ENCODE measurements at regions not wholly inside any gene's neighbourhood (a gene's known extent, or its start where the extent isn't known, plus 50 kb on each side); places are given as distances from the start of the nearest gene placed in this dataset.

DNA sequence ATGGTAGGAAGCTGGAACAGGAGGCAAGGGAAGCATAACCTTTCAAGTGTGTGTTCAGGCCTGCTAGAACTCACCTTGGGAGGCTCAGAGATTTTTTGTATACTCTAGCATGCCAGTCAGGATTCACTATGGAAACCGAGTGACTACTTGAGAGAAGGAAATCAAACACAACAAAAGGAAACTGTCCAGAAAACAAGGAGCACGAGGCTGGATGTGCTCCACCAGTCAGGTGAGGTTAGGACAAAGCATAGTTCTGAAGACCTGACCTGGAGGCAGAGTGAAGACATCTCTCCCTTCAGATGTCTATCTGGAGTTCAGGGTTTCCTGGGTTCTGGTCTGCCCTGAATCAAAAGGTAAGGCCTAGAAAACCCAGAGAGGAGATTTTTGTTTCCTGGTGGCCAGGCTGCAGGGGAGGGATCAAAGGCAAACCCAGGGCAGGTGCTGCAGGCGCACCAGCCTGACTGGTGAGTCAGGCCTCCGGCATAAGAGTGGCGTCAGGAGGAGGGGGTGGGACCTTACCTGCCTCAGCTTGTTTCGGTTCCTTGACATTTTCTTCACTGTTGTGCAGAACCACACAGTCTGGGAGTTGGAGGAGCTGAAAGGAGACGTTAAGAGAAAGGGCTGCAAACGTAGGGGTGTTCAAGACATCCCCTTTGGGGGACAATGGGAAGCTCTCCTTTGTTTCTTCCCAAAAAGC lies 52.2 kb upstream of the OSBPL11 start (continued):
- TF ChIP-seq KAT7 (CRISPR knock-in tag; IDR thresholded peaks at IDR 0.05; ENCODE audit: borderline replicate concordance): no peak
- TF ChIP-seq ZNF317 (CRISPR knock-in tag; IDR thresholded peaks at IDR 0.05; ENCODE audit: borderline replicate concordance, low read depth): no peak
- TF ChIP-seq NR3C1 (CRISPR knock-in tag; conservative IDR thresholded peaks at IDR 0.05; ENCODE audit: low read depth): no peak
- TF ChIP-seq, protein P1, sequence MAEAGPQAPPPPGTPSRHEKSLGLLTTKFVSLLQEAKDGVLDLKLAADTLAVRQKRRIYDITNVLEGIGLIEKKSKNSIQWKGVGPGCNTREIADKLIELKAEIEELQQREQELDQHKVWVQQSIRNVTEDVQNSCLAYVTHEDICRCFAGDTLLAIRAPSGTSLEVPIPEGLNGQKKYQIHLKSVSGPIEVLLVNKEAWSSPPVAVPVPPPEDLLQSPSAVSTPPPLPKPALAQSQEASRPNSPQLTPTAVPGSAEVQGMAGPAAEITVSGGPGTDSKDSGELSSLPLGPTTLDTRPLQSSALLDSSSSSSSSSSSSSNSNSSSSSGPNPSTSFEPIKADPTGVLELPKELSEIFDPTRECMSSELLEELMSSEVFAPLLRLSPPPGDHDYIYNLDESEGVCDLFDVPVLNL (CRISPR knock-in tag; IDR thresholded peaks at IDR 0.05; ENCODE audit: borderline replicate concordance, low read depth): no peak
- TF ChIP-seq, protein P2, sequence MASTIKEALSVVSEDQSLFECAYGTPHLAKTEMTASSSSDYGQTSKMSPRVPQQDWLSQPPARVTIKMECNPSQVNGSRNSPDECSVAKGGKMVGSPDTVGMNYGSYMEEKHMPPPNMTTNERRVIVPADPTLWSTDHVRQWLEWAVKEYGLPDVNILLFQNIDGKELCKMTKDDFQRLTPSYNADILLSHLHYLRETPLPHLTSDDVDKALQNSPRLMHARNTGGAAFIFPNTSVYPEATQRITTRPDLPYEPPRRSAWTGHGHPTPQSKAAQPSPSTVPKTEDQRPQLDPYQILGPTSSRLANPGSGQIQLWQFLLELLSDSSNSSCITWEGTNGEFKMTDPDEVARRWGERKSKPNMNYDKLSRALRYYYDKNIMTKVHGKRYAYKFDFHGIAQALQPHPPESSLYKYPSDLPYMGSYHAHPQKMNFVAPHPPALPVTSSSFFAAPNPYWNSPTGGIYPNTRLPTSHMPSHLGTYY (CRISPR knock-in tag; IDR thresholded peaks at IDR 0.05): no peak

DNA sequence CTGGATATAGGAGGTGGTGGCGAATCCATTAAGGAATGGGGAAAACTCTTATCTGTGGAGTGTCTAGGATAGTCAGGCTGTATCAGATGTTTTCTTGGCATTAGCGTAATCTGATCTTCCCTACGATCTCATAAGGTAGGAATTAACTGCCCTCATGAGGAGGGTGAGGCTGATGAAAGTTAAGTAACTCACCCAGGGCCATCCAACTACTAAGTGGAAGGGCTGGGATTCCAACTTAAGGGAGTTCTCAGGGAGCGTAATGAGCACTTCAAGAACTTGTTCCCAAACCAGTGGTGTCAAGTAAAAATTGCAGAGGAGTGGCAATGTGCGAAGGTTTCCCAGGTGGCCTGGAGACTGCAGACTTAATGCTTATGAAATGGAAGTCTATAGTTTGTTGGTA lies 55.9 kb upstream of the OSBPL11 start:
- ChIA-PET POLR2A (no interaction called here), CTCF (interaction anchor here (0.7 kb wide), 1 partner anchor 294 kb away, joined by 5 read pairs; no protein-coding TSS in a partner anchor)
- H3K4me3 Mint-ChIP-seq: no peak overlapping the region
- ATAC-seq (peak; percentile 63), DNase-seq (ENCODE audit: low spot score) (no peak)
- H3K27me3 Mint-ChIP-seq (ENCODE audit: low read depth): no peaks in the 10 kb centered on the region
- no peak overlapping the region for H3K27ac Mint-ChIP-seq
- peaks cover 16% of the 10 kb centered on the region for H3K4me1 Mint-ChIP-seq
- no peaks in the 10 kb centered on the region for H3K36me3 Mint-ChIP-seq
- no peak for TF ChIP-seq CREB1 (CRISPR knock-in tag; IDR thresholded peaks at IDR 0.05)
- peaks cover 4% of the 10 kb centered on the region for H3K9me3 Mint-ChIP-seq

DNA sequence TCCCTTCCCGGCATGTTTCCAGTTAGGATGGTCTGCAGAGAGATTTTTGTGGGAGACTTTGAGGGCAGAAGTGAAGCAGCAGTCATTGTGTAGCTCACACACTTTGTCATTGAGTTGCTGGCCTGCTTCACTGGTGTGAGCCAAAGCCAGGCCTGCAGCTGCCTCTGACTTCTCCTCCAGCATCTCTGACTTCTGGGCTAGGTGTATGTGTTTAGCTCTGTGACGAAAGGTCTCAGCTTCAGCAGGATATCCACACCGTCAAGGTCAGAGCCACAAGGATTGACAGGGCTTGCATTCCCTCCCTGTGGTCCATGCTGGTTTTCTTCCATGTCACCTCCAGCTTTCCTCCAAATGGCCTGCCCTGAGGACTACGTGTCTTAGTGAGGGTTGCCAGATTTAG lies 57.1 kb upstream of the OSBPL11 start:
- CTCF ChIA-PET: no interaction called here

DNA sequence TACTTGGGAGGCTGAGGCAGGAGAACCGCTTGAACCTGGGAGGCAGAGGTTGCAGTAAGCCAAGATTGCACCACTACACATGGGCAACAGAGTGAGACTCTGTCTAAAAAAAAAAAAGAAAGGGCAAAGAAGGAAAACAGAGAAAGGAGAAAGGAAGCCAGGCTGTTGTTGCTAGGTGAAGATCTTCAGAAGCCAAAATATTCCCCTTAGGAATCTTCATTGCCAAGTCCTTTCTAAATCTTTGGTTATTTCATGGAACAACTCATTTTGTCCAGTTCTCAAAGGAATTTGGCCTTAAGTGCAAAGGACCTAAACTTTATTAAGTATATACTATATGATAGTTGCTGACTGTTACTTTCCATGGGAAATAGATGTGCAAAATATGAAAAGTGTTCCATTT lies 59.2 kb upstream of the OSBPL11 start:
- ChIA-PET CTCF (no interaction called here), POLR2A (no interaction called here)
- DNase-seq (ENCODE audit: low spot score): no peak
- H3K27ac Mint-ChIP-seq: no peak overlapping the region
- no peak for ATAC-seq
- no peak overlapping the region for H3K4me3 Mint-ChIP-seq
- no peaks in the 10 kb centered on the region for H3K36me3 Mint-ChIP-seq
- H3K27me3 Mint-ChIP-seq (ENCODE audit: low read depth): no peaks in the 10 kb centered on the region
- no peaks in the 10 kb centered on the region for H3K9me3 Mint-ChIP-seq
- peaks cover 10% of the 10 kb centered on the region for H3K4me1 Mint-ChIP-seq
- TF ChIP-seq NR3C1 (CRISPR knock-in tag; conservative IDR thresholded peaks at IDR 0.05; ENCODE audit: low read depth) (no peak), ESRRA (CRISPR knock-in tag; IDR thresholded peaks at IDR 0.05; ENCODE audit: borderline replicate concordance) (no peak), ELF4 (CRISPR knock-in tag; IDR thresholded peaks at IDR 0.05; ENCODE audit: low read depth) (no peak), TP53 (CRISPR knock-in tag; IDR thresholded peaks at IDR 0.05) (no peak)
- TF ChIP-seq, protein P3, sequence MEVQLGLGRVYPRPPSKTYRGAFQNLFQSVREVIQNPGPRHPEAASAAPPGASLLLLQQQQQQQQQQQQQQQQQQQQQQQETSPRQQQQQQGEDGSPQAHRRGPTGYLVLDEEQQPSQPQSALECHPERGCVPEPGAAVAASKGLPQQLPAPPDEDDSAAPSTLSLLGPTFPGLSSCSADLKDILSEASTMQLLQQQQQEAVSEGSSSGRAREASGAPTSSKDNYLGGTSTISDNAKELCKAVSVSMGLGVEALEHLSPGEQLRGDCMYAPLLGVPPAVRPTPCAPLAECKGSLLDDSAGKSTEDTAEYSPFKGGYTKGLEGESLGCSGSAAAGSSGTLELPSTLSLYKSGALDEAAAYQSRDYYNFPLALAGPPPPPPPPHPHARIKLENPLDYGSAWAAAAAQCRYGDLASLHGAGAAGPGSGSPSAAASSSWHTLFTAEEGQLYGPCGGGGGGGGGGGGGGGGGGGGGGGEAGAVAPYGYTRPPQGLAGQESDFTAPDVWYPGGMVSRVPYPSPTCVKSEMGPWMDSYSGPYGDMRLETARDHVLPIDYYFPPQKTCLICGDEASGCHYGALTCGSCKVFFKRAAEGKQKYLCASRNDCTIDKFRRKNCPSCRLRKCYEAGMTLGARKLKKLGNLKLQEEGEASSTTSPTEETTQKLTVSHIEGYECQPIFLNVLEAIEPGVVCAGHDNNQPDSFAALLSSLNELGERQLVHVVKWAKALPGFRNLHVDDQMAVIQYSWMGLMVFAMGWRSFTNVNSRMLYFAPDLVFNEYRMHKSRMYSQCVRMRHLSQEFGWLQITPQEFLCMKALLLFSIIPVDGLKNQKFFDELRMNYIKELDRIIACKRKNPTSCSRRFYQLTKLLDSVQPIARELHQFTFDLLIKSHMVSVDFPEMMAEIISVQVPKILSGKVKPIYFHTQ (CRISPR knock-in tag; IDR thresholded peaks at IDR 0.05): no peak
- TF ChIP-seq, protein P4, sequence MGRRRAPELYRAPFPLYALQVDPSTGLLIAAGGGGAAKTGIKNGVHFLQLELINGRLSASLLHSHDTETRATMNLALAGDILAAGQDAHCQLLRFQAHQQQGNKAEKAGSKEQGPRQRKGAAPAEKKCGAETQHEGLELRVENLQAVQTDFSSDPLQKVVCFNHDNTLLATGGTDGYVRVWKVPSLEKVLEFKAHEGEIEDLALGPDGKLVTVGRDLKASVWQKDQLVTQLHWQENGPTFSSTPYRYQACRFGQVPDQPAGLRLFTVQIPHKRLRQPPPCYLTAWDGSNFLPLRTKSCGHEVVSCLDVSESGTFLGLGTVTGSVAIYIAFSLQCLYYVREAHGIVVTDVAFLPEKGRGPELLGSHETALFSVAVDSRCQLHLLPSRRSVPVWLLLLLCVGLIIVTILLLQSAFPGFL (CRISPR knock-in tag; IDR thresholded peaks at IDR 0.05; ENCODE audit: borderline replicate concordance): no peak

More for the DNA sequence above, 57.1 kb upstream of the OSBPL11 start:
- DNase-seq (ENCODE audit: low spot score): no peak
- ATAC-seq: no peak
- H3K9me3 Mint-ChIP-seq: no peaks in the 10 kb centered on the region
- H3K36me3 Mint-ChIP-seq: no peaks in the 10 kb centered on the region
- no peaks in the 10 kb centered on the region for H3K27me3 Mint-ChIP-seq (ENCODE audit: low read depth)
- POLR2A ChIA-PET: no interaction called here
- H3K27ac Mint-ChIP-seq: no peak overlapping the region
- no peak overlapping the region for H3K4me3 Mint-ChIP-seq
- peaks cover 15% of the 10 kb centered on the region for H3K4me1 Mint-ChIP-seq
- TF ChIP-seq ZNF423 (CRISPR knock-in tag; IDR thresholded peaks at IDR 0.05): no peak
- TF ChIP-seq, protein P5, sequence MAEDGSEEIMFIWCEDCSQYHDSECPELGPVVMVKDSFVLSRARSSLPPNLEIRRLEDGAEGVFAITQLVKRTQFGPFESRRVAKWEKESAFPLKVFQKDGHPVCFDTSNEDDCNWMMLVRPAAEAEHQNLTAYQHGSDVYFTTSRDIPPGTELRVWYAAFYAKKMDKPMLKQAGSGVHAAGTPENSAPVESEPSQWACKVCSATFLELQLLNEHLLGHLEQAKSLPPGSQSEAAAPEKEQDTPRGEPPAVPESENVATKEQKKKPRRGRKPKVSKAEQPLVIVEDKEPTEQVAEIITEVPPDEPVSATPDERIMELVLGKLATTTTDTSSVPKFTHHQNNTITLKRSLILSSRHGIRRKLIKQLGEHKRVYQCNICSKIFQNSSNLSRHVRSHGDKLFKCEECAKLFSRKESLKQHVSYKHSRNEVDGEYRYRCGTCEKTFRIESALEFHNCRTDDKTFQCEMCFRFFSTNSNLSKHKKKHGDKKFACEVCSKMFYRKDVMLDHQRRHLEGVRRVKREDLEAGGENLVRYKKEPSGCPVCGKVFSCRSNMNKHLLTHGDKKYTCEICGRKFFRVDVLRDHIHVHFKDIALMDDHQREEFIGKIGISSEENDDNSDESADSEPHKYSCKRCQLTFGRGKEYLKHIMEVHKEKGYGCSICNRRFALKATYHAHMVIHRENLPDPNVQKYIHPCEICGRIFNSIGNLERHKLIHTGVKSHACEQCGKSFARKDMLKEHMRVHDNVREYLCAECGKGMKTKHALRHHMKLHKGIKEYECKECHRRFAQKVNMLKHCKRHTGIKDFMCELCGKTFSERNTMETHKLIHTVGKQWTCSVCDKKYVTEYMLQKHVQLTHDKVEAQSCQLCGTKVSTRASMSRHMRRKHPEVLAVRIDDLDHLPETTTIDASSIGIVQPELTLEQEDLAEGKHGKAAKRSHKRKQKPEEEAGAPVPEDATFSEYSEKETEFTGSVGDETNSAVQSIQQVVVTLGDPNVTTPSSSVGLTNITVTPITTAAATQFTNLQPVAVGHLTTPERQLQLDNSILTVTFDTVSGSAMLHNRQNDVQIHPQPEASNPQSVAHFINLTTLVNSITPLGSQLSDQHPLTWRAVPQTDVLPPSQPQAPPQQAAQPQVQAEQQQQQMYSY (CRISPR knock-in tag; IDR thresholded peaks at IDR 0.05): no peak
- TF ChIP-seq RELA (CRISPR knock-in tag; IDR thresholded peaks at IDR 0.05; ENCODE audit: borderline replicate concordance): no peak
- no peak for TF ChIP-seq ETV6 (CRISPR knock-in tag; IDR thresholded peaks at IDR 0.05)
- no peak for TF ChIP-seq EMX1 (CRISPR knock-in tag; IDR thresholded peaks at IDR 0.05)
- TF ChIP-seq, protein P6, sequence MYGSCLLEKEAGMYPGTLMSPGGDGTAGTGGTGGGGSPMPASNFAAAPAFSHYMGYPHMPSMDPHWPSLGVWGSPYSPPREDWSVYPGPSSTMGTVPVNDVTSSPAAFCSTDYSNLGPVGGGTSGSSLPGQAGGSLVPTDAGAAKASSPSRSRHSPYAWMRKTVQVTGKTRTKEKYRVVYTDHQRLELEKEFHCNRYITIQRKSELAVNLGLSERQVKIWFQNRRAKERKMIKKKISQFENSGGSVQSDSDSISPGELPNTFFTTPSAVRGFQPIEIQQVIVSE (CRISPR knock-in tag; IDR thresholded peaks at IDR 0.05; ENCODE audit: borderline replicate concordance): no peak
- TF ChIP-seq, protein P7, sequence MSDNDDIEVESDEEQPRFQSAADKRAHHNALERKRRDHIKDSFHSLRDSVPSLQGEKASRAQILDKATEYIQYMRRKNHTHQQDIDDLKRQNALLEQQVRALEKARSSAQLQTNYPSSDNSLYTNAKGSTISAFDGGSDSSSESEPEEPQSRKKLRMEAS (CRISPR knock-in tag; IDR thresholded peaks at IDR 0.05): no peak
